OCI-M1 (cell line): ENCODE measurements at regions not wholly inside any gene's neighbourhood (a gene's known extent, or its start where the extent isn't known, plus 50 kb on each side); places are given as distances from the start of the nearest gene placed in this dataset.
"Not testable (repeated sequence)": the region's sequence is repeated elsewhere in the genome, so short reads cannot be mapped to it uniquely, and the experiment has no call there.

Source experiments
- DNase-seq: peaks from one replicate; lab custom pipeline; 2025; lab: John Stamatoyannopoulos, UW

GRCh38 chr5:35561396-35561795 lies 56.3 kb upstream of the SPEF2 start:
- no peak for DNase-seq

DNA sequence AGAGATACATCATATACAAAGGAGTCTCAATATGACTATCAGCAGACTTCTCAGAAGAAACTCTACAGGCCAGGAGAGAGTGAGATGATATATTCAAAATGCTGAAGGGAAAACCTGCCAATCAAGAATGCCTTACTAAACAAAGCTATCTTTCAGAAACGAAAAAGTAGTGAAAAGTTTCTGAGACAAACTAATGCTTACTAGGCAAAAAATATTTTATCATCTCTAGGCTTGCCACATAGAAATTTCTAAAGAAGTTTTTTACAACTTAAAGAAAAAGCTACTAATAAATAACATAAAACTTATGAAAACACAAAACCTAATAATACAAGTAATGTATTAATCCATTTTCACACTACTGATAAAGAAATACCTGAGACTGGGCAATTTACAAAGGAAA lies 59.9 kb upstream of the SPEF2 start:
- no peak for DNase-seq

GRCh38 chr5:35557199-35557598 lies 60.5 kb upstream of the SPEF2 start:
- no peak for DNase-seq

DNA sequence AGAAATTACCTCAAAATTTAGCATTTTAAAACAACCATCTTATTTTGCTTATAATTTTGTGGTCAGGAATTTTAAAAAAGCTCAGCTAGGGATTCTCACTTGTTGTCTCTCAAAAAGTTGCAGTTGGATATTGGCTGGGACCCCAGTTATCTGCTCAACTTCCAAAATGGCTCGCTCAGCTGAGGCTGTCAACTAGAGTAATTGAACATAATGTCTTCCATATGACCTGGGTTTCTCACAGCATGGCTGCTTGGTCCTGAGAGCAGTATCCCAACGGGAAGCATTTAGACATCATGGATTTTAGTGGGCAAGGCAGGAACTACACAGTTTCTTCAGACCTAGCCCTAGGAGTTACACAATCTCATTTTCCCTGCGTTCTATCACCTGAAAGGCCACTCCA lies 63.6 kb upstream of the SPEF2 start:
- DNase-seq = no peak

- DNase-seq = peak; percentile 24
Measured at GRCh38 chr5:35545190-35545589, 72.5 kb upstream of the SPEF2 start.

GRCh38 chr5:35543408-35543807 lies 74.3 kb upstream of the SPEF2 start:
- DNase-seq = peak; percentile 23

GRCh38 chr5:35540002-35540401 lies 77.7 kb upstream of the SPEF2 start:
- DNase-seq = no peak

DNA sequence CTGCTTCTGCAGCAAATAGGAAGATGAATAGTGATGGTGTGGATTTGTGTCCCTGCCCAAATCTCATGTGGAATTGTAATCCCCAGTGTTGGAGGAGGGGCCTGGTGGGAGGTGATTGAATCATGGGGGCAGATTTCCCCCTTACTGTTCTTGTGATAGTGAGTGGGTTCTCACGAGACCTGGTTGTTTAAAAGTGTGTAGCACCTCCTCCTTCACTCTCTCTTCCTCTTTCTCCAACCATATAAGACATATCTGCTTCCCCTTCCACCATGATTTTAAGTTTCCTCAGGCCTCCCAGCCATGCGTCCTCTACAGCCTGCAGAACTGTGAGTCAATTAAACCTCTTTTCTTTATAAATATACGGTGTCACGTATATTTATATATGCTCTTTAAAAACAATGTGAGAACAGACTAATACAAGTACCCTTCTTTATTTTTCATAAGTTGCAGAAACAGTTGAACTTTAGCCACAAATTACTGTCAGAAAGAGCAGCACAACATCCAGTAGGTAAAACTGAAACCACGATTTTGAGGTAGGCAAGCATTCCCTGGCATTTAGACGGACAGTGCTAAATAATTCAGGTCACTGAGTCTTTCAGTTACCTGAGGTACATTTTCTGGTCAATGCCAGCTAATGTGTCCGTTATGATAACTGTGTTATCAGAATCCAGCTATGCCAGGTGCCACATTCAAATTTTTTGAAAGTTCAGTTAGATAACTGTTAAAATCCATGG lies 79.3 kb upstream of the SPEF2 start:
- DNase-seq = no peak

DNA sequence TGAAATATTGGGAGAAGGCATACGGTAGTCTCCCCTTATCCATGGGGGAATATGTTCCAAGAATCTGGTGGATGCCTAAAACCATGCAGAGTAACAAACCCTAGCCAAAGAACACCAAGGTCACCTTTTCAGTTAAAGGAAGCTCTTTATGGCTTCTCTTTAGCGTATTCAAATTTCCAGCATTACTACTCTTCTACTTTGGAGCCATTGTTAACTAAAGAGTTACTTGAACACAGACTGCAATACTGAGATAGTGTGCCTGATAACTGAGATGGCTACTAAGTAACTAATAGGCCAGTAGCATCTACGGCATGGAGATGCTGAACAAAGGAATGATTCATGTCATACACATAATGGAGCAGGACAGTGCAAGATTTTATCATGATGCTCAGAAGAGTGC lies 84.5 kb upstream of the SPEF2 start:
- DNase-seq = no peak

DNA sequence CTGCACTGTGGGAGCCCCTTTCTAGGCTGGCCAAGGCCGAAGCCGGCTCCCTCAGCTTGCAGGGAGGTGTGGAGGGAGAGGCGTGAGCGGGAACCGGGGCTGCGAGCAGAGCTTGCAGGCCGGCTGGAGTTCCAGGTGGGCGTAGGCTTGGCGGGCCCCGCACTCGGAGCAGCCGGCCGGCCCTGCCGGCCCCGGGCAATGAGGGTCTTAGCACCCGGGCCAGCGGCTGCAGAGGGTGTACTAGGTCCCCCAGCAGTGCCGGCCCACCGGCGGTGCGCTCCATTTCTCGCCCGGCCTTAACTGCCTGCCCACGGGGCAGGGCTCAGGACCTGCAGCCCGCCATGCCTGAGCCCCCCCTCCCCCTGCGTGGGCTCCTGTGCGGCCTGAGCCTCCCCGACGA lies 86.1 kb upstream of the SPEF2 start:
- not testable (repeated sequence) for DNase-seq

DNA sequence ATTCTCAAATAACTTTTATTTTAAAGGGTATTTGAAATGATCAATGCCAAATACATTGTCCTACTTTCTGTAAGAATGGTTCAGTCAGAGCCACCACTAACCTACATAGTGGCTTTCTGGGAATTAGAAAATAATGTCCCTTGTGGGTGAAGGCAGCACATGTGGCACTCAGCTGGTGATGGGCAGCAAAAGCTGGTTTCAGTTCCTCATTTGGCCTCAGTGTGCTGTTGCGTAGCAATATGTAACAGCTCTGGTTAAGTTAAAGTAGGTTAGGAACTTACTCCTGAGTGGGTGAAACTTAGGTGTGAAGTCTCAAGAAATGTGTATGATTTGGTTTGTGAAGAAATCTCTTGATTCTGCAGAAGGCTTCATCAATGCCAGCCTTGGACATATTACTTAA lies 99.6 kb upstream of the SPEF2 start:
- DNase-seq = peak; percentile 13

DNA sequence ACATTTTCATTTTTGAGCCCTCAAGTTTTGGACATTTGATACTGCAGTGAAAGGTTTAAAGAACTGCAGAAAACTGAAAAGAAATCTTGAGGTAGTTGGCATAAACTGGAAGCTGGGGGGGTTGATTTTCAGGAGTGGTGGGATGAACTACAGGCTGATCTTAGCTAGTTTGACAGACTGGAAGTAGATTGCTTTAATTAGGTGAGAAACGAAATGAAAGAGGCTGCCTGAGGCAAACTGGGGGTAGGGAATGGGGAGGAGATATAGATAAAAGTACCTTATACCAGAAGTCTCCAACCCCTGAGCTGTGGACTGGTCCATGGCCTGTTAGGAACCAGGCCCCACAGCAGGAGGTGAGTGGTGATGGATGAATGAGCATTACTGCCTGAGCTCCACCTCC lies 101.4 kb upstream of the SPEF2 start:
- no peak for DNase-seq

- DNase-seq = no peak
Measured at GRCh38 chr5:35513612-35514011, 104.1 kb upstream of the SPEF2 start.

DNA sequence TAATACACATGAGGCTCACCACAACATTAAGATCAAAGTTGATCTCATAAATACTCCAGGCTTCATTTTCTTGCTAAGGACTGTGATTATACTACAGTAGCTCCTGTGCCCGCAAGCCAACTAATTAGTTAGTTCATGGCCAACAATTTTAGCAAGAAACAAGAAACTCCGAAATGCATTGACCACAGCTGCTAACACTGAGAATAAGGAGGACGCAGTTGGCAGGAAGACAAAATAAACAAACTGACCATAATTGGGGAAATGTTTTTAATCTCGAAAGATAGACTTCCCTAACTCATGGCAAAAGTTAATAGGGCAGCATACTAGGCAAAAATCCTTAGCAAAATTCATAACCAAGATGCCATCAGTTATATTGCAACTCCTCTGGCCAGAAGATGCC lies 115.5 kb upstream of the SPEF2 start:
- DNase-seq = no peak

- DNase-seq = peak; percentile 30
Measured at GRCh38 chr5:35488791-35489190, 128.9 kb upstream of the SPEF2 start.

GRCh38 chr5:35488055-35488454 lies 129.6 kb upstream of the SPEF2 start:
- no peak for DNase-seq

GRCh38 chr5:35487233-35488025 lies 130.2 kb upstream of the SPEF2 start:
- DNase-seq = no peak

- no peak for DNase-seq
Measured at GRCh38 chr5:35485487-35485886, 132.2 kb upstream of the SPEF2 start.

- DNase-seq = no peak
Measured at GRCh38 chr5:35484241-35484640, 133.4 kb upstream of the SPEF2 start.

- no peak for DNase-seq
Measured at GRCh38 chr5:35483780-35484179, 133.9 kb upstream of the SPEF2 start.

GRCh38 chr5:35483191-35483590 lies 134.5 kb upstream of the SPEF2 start:
- peak; percentile 23 for DNase-seq

GRCh38 chr5:35482167-35482755 lies 135.4 kb upstream of the SPEF2 start:
- no peak for DNase-seq
